Common myeloid progenitor, CD34-positive (primary cell): ENCODE measurements at regions not wholly inside any gene's neighbourhood (a gene's known extent, or its start where the extent isn't known, plus 50 kb on each side); places are given as distances from the start of the nearest gene placed in this dataset.

Source experiments
- CTCF ChIA-PET: fragments of 350-600 bp; sonication (Branson Sonifier 250); formaldehyde crosslinking; loops from one replicate; lab custom pipeline; 2021; ENCODE audit warnings: antibody characterized with exemption; lab: Charles Lee
- POLR2A ChIA-PET: fragments of 350-600 bp; sonication (Branson Sonifier 250); formaldehyde crosslinking; loops from one replicate; lab custom pipeline; 2021; ENCODE audit warnings: antibody characterized with exemption; lab: Charles Lee
- DNase-seq, 3 donors: peaks; one replicate each; pipeline versions ENCODE4 v3.0.0 to v3.0.0-alpha.2; 2013
- H3K27ac ChIP-seq, 2 experiments: 1 replicate in 1 of 2; 2 replicates in 1 of 2; pipeline ENCODE4 v1.7.0; 2013; ENCODE audit warnings: inconsistent platforms in 2 of 2, low read length in 2 of 2, mild to moderate bottlenecking in 2 of 2, low read depth in 1 of 2, moderate library complexity in 1 of 2; ENCODE audit not compliant: severe bottlenecking in 2 of 2, insufficient read depth in 1 of 2, poor library complexity in 1 of 2
- H3K27me3 ChIP-seq, 5 experiments: replicated peaks in 2 of 5; 1 replicate in 3 of 5; 2 replicates in 2 of 5; pipeline versions ENCODE4 v1.6.1 to v1.7.0; 2013; ENCODE audit warnings: low read length in 4 of 5, mild to moderate bottlenecking in 2 of 5, moderate library complexity in 2 of 5, inconsistent platforms in 1 of 5; ENCODE audit not compliant: insufficient read depth in 5 of 5, control insufficient read depth in 4 of 5
- H3K36me3 ChIP-seq, 4 experiments: 1 replicate in 2 of 4; 2 replicates in 2 of 4; pipeline versions ENCODE4 v1.6.1 to v1.7.0; 2013; ENCODE audit warnings: low read length in 3 of 4, control low read depth in 1 of 4, mild to moderate bottlenecking in 1 of 4; ENCODE audit not compliant: control insufficient read depth in 4 of 4, insufficient read depth in 4 of 4
- H3K4me1 ChIP-seq, 4 experiments: 1 replicate in 3 of 4; 2 replicates in 1 of 4; pipeline versions ENCODE4 v1.6.1 to v1.7.1; 2013; ENCODE audit warnings: low read length in 3 of 4, mild to moderate bottlenecking in 3 of 4, control low read depth in 1 of 4, inconsistent platforms in 1 of 4, moderate library complexity in 1 of 4; ENCODE audit not compliant: control insufficient read depth in 4 of 4, insufficient read depth in 4 of 4; ENCODE audit errors: control extremely low read depth in 1 of 4
- H3K4me3 ChIP-seq, 7 experiments: 1 replicate in 4 of 7; 2 replicates in 3 of 7; pipeline versions ENCODE4 v1.5.1 to v1.7.0; 2013; ENCODE audit warnings: mild to moderate bottlenecking in 7 of 7, low read length in 6 of 7, moderate library complexity in 6 of 7, inconsistent platforms in 2 of 7, low read depth in 2 of 7, control low read depth in 1 of 7; ENCODE audit not compliant: insufficient read depth in 4 of 7, control insufficient read depth in 1 of 7; ENCODE audit errors: extremely low read depth in 1 of 7
- H3K9me3 ChIP-seq, 5 experiments: 1 replicate in 4 of 5; 2 replicates in 1 of 5; pipeline versions ENCODE4 v1.6.1 to v1.7.1; 2013; ENCODE audit warnings: low read length in 4 of 5, mild to moderate bottlenecking in 2 of 5, inconsistent platforms in 1 of 5, low read depth in 1 of 5, moderate library complexity in 1 of 5; ENCODE audit not compliant: control insufficient read depth in 4 of 5, insufficient read depth in 2 of 5; ENCODE audit errors: control extremely low read depth in 1 of 5
- WGBS: methylation state at CpG from one replicate; pipeline ENCODE4 v1.1.5; 2013; ENCODE audit not compliant: insufficient coverage; 5-methylcytosine and 5-hydroxymethylcytosine counted together

DNA sequence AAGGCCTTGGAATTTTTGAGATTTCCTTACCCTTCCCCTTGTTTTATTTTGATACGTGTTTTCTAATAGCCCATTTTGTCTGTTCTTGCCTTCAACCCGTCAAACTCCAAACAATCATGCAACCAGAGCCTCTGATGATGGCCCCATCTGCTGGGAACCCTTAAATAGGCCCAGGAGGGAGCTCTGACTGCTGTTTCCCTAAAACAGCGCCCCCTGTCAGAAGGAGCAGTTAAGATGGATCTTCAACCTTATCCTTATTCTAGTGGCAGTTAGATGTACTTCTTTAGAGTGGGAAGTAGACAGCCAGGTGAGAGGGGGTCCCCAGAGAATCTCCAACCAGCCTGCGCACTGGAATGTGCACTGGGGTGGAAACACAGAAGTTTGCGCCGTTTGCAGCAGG is 1031.0 kb upstream of the PCDH9 start:
- H3K27me3 ChIP-seq = no peaks in the 10 kb centered on the region
- no peaks in the 10 kb centered on the region for H3K9me3 ChIP-seq
- no peaks in the 10 kb centered on the region for H3K36me3 ChIP-seq
- POLR2A ChIA-PET = no interaction called here
- no peak for DNase-seq
- no peak overlapping the region for H3K27ac ChIP-seq
- no peak overlapping the region for H3K4me3 ChIP-seq
- WGBS = 91% methylated on average over 6 of the region's 6 CpGs
- H3K4me1 ChIP-seq = no peaks in the 10 kb centered on the region
- CTCF ChIA-PET = no interaction called here

- over 99% methylated on average over 10 of the region's 15 CpGs for WGBS
- no peak overlapping the region for H3K27ac ChIP-seq
- no peaks in the 10 kb centered on the region for H3K27me3 ChIP-seq
- no peaks in the 10 kb centered on the region for H3K4me1 ChIP-seq
- POLR2A ChIA-PET = no interaction called here
- no peak for DNase-seq
- no peaks in the 10 kb centered on the region for H3K9me3 ChIP-seq
- no peaks in the 10 kb centered on the region for H3K36me3 ChIP-seq
- CTCF ChIA-PET = no interaction called here
- no peak overlapping the region for H3K4me3 ChIP-seq
Observed at GRCh38 chr13:68257111-68257842, 1027.1 kb upstream of the PCDH9 start.

GRCh38 chr13:68254151-68254550 is 1024.0 kb upstream of the PCDH9 start:
- DNase-seq = no peak
- Histone ChIP-seq H3K27ac (no peak overlapping the region), H3K9me3 (no peaks in the 10 kb centered on the region), H3K27me3 (no peaks in the 10 kb centered on the region), H3K4me3 (no peak overlapping the region), H3K4me1 (no peaks in the 10 kb centered on the region), H3K36me3 (no peaks in the 10 kb centered on the region)
- POLR2A ChIA-PET = no interaction called here
- CTCF ChIA-PET = no interaction called here
- WGBS = 98% methylated on average over 3 of the region's 4 CpGs

DNA sequence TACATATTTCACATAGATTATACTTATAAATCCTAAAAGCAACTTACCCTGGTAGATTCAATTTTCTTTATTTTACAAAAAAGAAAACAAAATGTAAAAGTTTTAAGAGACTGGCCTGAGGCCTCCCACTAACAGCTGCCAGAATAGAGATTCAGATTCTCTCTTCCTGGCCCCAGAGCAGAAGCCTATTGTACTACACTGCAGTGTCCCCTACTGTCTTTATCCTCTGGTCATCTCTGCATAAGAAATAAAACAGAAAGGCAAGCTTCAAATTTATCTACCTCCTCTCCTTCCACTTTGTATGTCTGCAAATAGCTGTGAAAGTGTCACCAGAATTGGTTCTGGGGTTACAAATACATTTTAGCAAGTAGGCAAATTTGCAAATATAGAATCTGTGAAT is 1004.1 kb upstream of the PCDH9 start:
- Histone ChIP-seq H3K4me1 (no peaks in the 10 kb centered on the region), H3K9me3 (no peaks in the 10 kb centered on the region), H3K27me3 (no peaks in the 10 kb centered on the region), H3K36me3 (no peaks in the 10 kb centered on the region), H3K27ac (no peak overlapping the region), H3K4me3 (no peak overlapping the region)
- POLR2A ChIA-PET = no interaction called here
- DNase-seq = peak in 2 of 3 donors; percentile 1 to 2
- CTCF ChIA-PET = no interaction called here

DNA sequence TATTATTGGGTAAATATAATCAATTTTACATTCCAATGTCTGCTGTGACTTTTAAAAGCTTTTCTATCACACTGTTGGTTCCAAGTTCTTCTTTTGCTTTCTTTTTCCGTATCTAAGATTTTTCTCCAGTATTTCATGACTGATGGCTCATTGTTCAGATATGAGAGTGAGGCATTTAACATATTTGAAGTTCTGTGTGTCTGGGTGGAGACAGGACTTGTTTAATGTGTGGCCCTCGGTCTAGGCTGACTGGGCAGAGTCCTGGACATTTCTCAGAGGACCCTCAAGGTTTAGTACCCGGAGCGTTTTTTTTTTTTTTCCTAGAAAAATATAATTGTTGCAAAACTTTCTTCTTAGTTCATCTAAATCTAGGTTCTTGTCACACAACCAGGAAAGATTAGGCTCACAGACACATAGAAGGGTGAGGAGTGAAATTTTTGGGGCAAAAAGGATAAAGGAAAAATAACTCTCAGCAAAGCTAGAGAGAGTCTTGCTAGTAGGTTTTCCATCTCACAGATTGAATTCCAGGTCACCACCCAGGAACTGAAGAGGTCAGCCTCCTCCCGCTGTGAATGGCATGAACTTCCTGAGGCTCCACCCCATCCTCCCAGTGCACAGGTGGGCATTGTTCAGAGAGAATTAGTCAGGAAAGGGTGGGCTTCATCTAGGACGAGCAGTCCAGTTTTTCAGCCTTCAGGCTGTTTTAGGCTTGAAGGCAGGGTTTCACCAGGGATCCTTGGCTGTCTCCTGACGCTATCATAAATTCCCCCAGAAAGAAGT is 1002.4 kb upstream of the PCDH9 start:
- ChIA-PET CTCF (no interaction called here), POLR2A (no interaction called here)
- no peak for DNase-seq
- 94% methylated on average over 2 of the region's 7 CpGs for WGBS
- no peaks in the 10 kb centered on the region for H3K27me3 ChIP-seq
- H3K27ac ChIP-seq = no peak overlapping the region
- H3K4me1 ChIP-seq = no peaks in the 10 kb centered on the region
- H3K36me3 ChIP-seq = no peaks in the 10 kb centered on the region
- no peaks in the 10 kb centered on the region for H3K9me3 ChIP-seq
- H3K4me3 ChIP-seq = no peak overlapping the region

DNA sequence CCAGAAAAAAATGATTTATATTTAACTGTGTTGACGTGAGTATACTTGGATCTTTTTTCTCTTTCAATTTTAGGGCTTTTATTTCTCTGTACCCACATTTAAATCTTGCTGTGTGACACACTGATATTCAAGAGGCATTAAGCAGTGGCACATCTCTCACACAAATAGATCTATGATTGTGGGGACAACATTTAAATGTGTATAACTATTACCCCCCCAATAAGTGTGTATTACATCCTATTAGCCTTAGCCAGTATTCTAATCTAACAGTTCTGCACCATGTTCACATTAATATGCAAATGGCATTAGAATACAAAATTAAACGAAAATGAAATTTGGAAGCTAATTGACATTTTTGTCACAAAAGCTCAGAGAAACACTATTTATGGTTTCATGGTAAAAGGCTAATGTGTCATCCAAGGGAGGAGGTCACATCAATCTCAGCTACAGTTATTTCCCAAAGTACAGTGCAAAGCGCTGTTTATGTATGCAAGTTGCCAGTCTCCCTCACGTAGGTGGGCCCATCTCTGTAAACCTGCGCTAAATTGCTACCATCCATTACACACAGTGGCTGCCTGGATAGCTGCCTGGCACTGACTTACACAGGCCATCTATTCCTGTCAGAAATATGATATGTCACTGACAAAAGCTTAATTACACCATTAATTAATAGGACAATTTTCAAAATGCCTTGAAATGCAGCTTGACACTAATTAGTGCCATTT is 984.7 kb upstream of the PCDH9 start:
- CTCF ChIA-PET = no interaction called here

DNA sequence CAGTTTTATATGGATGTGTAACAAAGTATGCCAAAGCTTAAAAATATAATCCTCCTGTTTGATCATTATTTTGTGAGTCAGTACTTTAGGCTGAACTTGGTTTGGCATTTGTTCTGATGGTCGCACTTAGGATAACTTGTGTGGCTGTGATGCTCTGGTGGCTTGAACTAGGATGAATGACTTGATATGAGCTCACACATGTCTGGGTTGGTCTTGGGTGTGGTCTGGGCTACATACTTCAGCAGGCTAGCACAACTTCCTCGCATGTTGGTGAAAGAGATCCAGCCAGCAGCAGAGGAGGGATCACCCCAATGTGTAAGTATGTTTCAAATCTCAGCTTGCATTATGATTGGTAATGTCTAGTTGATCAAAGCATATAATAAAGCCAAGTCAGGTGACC is 969.1 kb upstream of the PCDH9 start:
- Histone ChIP-seq H3K27me3 (no peaks in the 10 kb centered on the region), H3K9me3 (no peaks in the 10 kb centered on the region), H3K4me1 (no peaks in the 10 kb centered on the region), H3K4me3 (no peak overlapping the region), H3K36me3 (no peaks in the 10 kb centered on the region), H3K27ac (no peak overlapping the region)
- CTCF ChIA-PET = no interaction called here
- DNase-seq = no peak
- 100% methylated on average over 1 of the region's 2 CpGs for WGBS
- POLR2A ChIA-PET = no interaction called here

More for the DNA sequence above, 984.7 kb upstream of the PCDH9 start:
- no peak overlapping the region for H3K27ac ChIP-seq
- no peaks in the 10 kb centered on the region for H3K36me3 ChIP-seq
- H3K9me3 ChIP-seq = no peaks in the 10 kb centered on the region
- H3K27me3 ChIP-seq = no peaks in the 10 kb centered on the region
- 93% methylated on average over 3 of the region's 5 CpGs for WGBS
- POLR2A ChIA-PET = no interaction called here
- no peaks in the 10 kb centered on the region for H3K4me1 ChIP-seq
- no peak for DNase-seq
- no peak overlapping the region for H3K4me3 ChIP-seq
